ENCODE measurements at regions not wholly inside any gene's neighbourhood (a gene's known extent, or its start where the extent isn't known, plus 50 kb on each side); places are given as distances from the start of the nearest gene placed in this dataset.

DNA sequence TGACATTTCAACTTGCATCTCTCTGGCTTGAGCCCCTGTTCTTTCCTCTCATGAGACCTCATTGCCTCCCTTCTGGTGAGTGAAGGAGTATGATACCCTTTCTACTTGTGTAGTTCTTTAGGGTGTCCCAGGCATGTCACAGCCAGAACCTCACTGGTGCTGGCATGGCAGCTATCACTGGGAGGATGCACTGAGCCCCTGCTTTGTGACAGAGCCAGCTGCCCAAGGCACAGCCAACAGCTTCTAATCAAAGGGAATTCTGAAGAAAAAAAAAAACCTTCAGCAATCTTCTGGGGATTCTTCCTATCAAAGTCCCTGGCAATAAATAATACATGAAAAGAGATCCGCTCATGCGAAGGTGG is 652.6 kb upstream of the KLF4 start:
- RAD21 ChIA-PET (ENCODE audit: low non-redundant PET in 1 of 2, low total read pairs in 2 of 2, uncharacterized antibody in 2 of 2, unreplicated experiment in 2 of 2), result no interaction called here
- Histone ChIP-seq H3K9me3 (ENCODE audit: control insufficient read depth in 1 of 2, insufficient read depth in 1 of 2, low read depth in 1 of 2, low read length in 2 of 2) (no peaks in the 10 kb centered on the region), H4K20me1 (ENCODE audit: insufficient read depth) (no peaks in the 10 kb centered on the region), H3K9me2 (ENCODE audit: insufficient read depth) (no peaks in the 10 kb centered on the region), H3K4me2 (ENCODE audit: low read length) (no peak overlapping the region), H3K27me3 (ENCODE audit: insufficient read depth, low read length) (no peaks in the 10 kb centered on the region), H3K9ac (ENCODE audit: low read length) (no peak overlapping the region), H3K4me3 (replicated peaks in 1 of 2; ENCODE audit: low read depth in 1 of 2, low read length in 2 of 2) (no peak overlapping the region), H3K79me2 (ENCODE audit: insufficient read depth, low read length) (no peaks in the 10 kb centered on the region), H2AFZ (ENCODE audit: low read depth, low read length, poor library complexity, severe bottlenecking) (no peak overlapping the region), H3K36me3 (ENCODE audit: control insufficient read depth in 1 of 2, insufficient read depth in 2 of 2, low read length in 2 of 2) (no peaks in the 10 kb centered on the region), H3K27ac (ENCODE audit: low read depth, low read length) (no peak overlapping the region), H3K4me1 (ENCODE audit: control insufficient read depth in 1 of 2, insufficient read depth in 2 of 2, low read length in 2 of 2) (no peaks in the 10 kb centered on the region)
- TF ChIP-seq POLR2AphosphoS5 (IDR thresholded peaks at IDR 0.05; ENCODE audit: low read depth, low read length) (no peak), YY1 (IDR thresholded peaks at IDR 0.05; ENCODE audit: extremely low read depth, insufficient replicate concordance, low read depth, low read length) (no peak), EGR1 (IDR thresholded peaks at IDR 0.05; ENCODE audit: low read depth) (no peak), ELF1 (IDR thresholded peaks at IDR 0.05; ENCODE audit: borderline replicate concordance, low read depth) (no peak), ZFX (IDR thresholded peaks at IDR 0.05) (no peak), TCF7L2 (IDR thresholded peaks at IDR 0.05; ENCODE audit: borderline replicate concordance, extremely low read depth, insufficient read depth, insufficient read length) (no peak), SRF (IDR thresholded peaks at IDR 0.05; ENCODE audit: low read depth) (no peak), POLR2A (IDR thresholded peaks at IDR 0.05; ENCODE audit: borderline replicate concordance, extremely low read depth, insufficient read depth, insufficient read length) (no peak), JUND (IDR thresholded peaks at IDR 0.05) (no peak)
- TF ChIP-seq, protein P1, sequence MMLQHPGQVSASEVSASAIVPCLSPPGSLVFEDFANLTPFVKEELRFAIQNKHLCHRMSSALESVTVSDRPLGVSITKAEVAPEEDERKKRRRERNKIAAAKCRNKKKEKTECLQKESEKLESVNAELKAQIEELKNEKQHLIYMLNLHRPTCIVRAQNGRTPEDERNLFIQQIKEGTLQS (IDR thresholded peaks at IDR 0.05), result no peak
- TF ChIP-seq, protein P2, sequence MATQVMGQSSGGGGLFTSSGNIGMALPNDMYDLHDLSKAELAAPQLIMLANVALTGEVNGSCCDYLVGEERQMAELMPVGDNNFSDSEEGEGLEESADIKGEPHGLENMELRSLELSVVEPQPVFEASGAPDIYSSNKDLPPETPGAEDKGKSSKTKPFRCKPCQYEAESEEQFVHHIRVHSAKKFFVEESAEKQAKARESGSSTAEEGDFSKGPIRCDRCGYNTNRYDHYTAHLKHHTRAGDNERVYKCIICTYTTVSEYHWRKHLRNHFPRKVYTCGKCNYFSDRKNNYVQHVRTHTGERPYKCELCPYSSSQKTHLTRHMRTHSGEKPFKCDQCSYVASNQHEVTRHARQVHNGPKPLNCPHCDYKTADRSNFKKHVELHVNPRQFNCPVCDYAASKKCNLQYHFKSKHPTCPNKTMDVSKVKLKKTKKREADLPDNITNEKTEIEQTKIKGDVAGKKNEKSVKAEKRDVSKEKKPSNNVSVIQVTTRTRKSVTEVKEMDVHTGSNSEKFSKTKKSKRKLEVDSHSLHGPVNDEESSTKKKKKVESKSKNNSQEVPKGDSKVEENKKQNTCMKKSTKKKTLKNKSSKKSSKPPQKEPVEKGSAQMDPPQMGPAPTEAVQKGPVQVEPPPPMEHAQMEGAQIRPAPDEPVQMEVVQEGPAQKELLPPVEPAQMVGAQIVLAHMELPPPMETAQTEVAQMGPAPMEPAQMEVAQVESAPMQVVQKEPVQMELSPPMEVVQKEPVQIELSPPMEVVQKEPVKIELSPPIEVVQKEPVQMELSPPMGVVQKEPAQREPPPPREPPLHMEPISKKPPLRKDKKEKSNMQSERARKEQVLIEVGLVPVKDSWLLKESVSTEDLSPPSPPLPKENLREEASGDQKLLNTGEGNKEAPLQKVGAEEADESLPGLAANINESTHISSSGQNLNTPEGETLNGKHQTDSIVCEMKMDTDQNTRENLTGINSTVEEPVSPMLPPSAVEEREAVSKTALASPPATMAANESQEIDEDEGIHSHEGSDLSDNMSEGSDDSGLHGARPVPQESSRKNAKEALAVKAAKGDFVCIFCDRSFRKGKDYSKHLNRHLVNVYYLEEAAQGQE (IDR thresholded peaks at IDR 0.05; ENCODE audit: low read depth), result no peak
- ATAC-seq (no peak), DNase-seq (ENCODE audit: low read depth, low spot score) (no peak)
- CTCF ChIA-PET, result no interaction called here
- no TSS peak for BruUV-seq (replicated peaks)
- POLR2A ChIA-PET, result no interaction called here
- intact Hi-C loops (cut with micrococcal nuclease), result no loop called here

Measured in HCT116 (cell line).